Keratinocyte (primary cell): ENCODE measurements at regions not wholly inside any gene's neighbourhood (a gene's known extent, or its start where the extent isn't known, plus 50 kb on each side); places are given as distances from the start of the nearest gene placed in this dataset.

Experiments
- DNase-seq: peaks from one replicate; pipeline ENCODE4 v3.0.0-alpha.2; 2011; ENCODE audit warnings: low read depth, missing footprints, low spot score
- FAIRE-seq: peaks from 2 replicates; lab custom pipeline; 2011; peaks lifted over from hg19 to GRCh38; lab: Jason Lieb, UNC
- H2AFZ ChIP-seq: 2 replicates; pipeline ENCODE4 v1.6.0; 2012; ENCODE audit warnings: low read length, control low read depth, inconsistent platforms; ENCODE audit not compliant: control insufficient read depth
- H3K27ac ChIP-seq: 2 replicates; pipeline ENCODE4 v1.5.1; 2011; ENCODE audit warnings: low read length; ENCODE audit not compliant: control insufficient read depth, insufficient read depth
- H3K27me3 ChIP-seq: 3 replicates; pipeline ENCODE4 v1.6.0; 2011; ENCODE audit warnings: low read length; ENCODE audit not compliant: control insufficient read depth, insufficient read depth; ENCODE audit errors: extremely low read depth
- H3K36me3 ChIP-seq, 2 experiments: 2 replicates in 1 of 2; 3 replicates in 1 of 2; pipeline ENCODE4 v1.5.1; 2011; ENCODE audit warnings: low read length in 2 of 2, mild to moderate bottlenecking in 1 of 2; ENCODE audit not compliant: control insufficient read depth in 2 of 2, insufficient read depth in 2 of 2; ENCODE audit errors: extremely low read depth in 1 of 2
- H3K4me1 ChIP-seq: 3 replicates; pipeline ENCODE4 v1.5.1; 2011; ENCODE audit warnings: low read length; ENCODE audit not compliant: control insufficient read depth, insufficient read depth; ENCODE audit errors: extremely low read depth
- H3K4me2 ChIP-seq: 3 replicates; pipeline ENCODE4 v1.6.0; 2011; ENCODE audit warnings: low read depth, low read length; ENCODE audit not compliant: control insufficient read depth, insufficient read depth; ENCODE audit errors: extremely low read depth
- H3K4me3 ChIP-seq, 3 experiments: fragments of 200-600 bp in 1 of 3; sonication (generic) in 1 of 3; 2 replicates in 2 of 3; 3 replicates in 1 of 3; pipeline ENCODE4 v1.5.1; 2011 to 2016; ENCODE audit warnings: low read length in 3 of 3, mild to moderate bottlenecking in 3 of 3, control low read depth in 2 of 3, inconsistent platforms in 1 of 3, low read depth in 1 of 3, mixed read lengths in 1 of 3, mixed run types in 1 of 3, moderate library complexity in 1 of 3; ENCODE audit not compliant: control insufficient read depth in 2 of 3, insufficient read depth in 2 of 3; ENCODE audit errors: extremely low read depth in 1 of 3
- H3K79me2 ChIP-seq: 2 replicates; pipeline ENCODE4 v1.6.0; 2012; ENCODE audit warnings: low read length; ENCODE audit not compliant: control insufficient read depth, insufficient read depth
- H3K9ac ChIP-seq: 3 replicates; pipeline ENCODE4 v1.6.0; 2011; ENCODE audit warnings: low read length; ENCODE audit not compliant: control insufficient read depth, insufficient read depth; ENCODE audit errors: extremely low read depth
- H3K9me1 ChIP-seq: 3 replicates; pipeline ENCODE4 v1.6.0; 2011; ENCODE audit warnings: low read length; ENCODE audit not compliant: control insufficient read depth, insufficient read depth; ENCODE audit errors: extremely low read depth
- H3K9me3 ChIP-seq: 2 replicates; pipeline ENCODE4 v1.5.1; 2012; ENCODE audit warnings: low read depth, low read length; ENCODE audit not compliant: control insufficient read depth
- H4K20me1 ChIP-seq: 3 replicates; pipeline ENCODE4 v1.6.0; 2011; ENCODE audit warnings: low read length; ENCODE audit not compliant: control insufficient read depth, insufficient read depth; ENCODE audit errors: extremely low read depth
- EZH2 ChIP-seq: IDR thresholded peaks from one replicate; pipeline ENCODE4 v1.6.1; 2012; ENCODE audit warnings: inconsistent platforms, mild to moderate bottlenecking, low read length, moderate library complexity
- dilution Hi-C: fragments of 300-500 bp; cut with MboI; formaldehyde crosslinking; loops from one replicate; pipeline ENCODE4 v1.7.0; 2020; ENCODE audit warnings: low sequenced_read_pairs; ENCODE audit not compliant: extremely low pct_ligation_motif_present
- TF ChIP-seq, protein P1 (sequence below), 3 experiments: IDR thresholded peaks in 1 of 3; conservative IDR thresholded peaks in 1 of 3; optimal IDR thresholded peaks in 1 of 3; 2 replicates in 2 of 3; 3 replicates in 1 of 3; pipeline versions ENCODE3 to v1.5.1; 2011; ENCODE audit warnings: low read length in 3 of 3, mild to moderate bottlenecking in 3 of 3, moderate library complexity in 2 of 3, control low read depth in 1 of 3, inconsistent platforms in 1 of 3; ENCODE audit not compliant: insufficient read depth in 2 of 3; ENCODE audit errors: extremely low read depth in 1 of 3

DNA sequence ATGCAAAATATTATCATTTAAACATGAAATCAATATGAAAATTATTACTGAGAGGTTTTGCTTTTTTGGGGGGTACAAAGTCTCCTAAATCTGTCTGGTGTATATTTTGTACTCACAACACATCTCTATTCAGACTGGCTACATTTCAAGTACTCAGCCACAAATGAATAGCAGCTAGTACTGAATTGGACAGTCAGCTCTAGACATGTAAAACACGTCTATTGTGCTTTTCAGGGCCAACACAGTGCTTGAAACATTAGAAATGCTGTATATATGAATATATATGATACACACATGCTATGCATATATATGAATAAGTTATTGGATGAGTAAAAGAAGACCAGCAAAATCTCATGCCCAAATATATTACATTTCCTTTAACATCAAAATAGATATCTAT, 103.8 kb upstream of the CFAP20DC start:
- dilution Hi-C loops, result no loop called here
- FAIRE-seq (no peak), DNase-seq (no peak)
- no peaks in the 10 kb centered on the region for H3K27me3 ChIP-seq
- H3K27ac ChIP-seq, result no peak overlapping the region
- TF ChIP-seq, protein P1, sequence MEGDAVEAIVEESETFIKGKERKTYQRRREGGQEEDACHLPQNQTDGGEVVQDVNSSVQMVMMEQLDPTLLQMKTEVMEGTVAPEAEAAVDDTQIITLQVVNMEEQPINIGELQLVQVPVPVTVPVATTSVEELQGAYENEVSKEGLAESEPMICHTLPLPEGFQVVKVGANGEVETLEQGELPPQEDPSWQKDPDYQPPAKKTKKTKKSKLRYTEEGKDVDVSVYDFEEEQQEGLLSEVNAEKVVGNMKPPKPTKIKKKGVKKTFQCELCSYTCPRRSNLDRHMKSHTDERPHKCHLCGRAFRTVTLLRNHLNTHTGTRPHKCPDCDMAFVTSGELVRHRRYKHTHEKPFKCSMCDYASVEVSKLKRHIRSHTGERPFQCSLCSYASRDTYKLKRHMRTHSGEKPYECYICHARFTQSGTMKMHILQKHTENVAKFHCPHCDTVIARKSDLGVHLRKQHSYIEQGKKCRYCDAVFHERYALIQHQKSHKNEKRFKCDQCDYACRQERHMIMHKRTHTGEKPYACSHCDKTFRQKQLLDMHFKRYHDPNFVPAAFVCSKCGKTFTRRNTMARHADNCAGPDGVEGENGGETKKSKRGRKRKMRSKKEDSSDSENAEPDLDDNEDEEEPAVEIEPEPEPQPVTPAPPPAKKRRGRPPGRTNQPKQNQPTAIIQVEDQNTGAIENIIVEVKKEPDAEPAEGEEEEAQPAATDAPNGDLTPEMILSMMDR (optimal IDR thresholded peaks at IDR 0.05 in 1 of 3, IDR thresholded peaks at IDR 0.05 in 1 of 3, conservative IDR thresholded peaks at IDR 0.05 in 1 of 3; ENCODE audit: extremely low read depth in 1 of 3, insufficient read depth in 2 of 3, low read length in 3 of 3), result no peak
- TF ChIP-seq EZH2, result no peak
- H3K9me1 ChIP-seq, result no peaks in the 10 kb centered on the region
- H3K79me2 ChIP-seq, result no peaks in the 10 kb centered on the region
- H2AFZ ChIP-seq, result no peak overlapping the region
- H3K4me3 ChIP-seq, result no peak overlapping the region
- no peaks in the 10 kb centered on the region for H3K36me3 ChIP-seq
- no peak overlapping the region for H3K9ac ChIP-seq
- no peaks in the 10 kb centered on the region for H3K4me1 ChIP-seq
- no peak overlapping the region for H3K4me2 ChIP-seq
- no peaks in the 10 kb centered on the region for H3K9me3 ChIP-seq
- H4K20me1 ChIP-seq, result no peaks in the 10 kb centered on the region

DNA sequence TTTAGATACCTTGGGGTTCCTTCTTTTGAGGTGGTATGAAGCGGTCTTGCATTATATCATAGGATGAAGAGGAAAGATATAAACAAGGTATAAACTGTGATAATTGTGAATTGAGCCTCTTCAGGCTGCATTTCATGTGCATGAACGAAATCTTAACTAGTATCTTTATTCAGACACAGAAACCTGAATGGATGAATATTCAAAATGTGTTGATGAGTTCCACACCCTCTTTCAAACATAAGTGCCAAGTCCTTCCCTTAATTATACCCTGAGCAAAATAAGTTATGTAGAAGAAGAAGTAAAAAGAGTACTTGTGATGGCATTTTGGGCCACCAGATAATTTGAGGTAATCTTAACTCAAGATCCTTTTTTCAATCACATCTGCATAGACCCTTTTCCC, 103.1 kb upstream of the CFAP20DC start:
- no peaks in the 10 kb centered on the region for H4K20me1 ChIP-seq
- no peak overlapping the region for H3K4me2 ChIP-seq
- no peak overlapping the region for H2AFZ ChIP-seq
- no peaks in the 10 kb centered on the region for H3K9me3 ChIP-seq
- no peak overlapping the region for H3K27ac ChIP-seq
- DNase-seq, result no peak
- no peaks in the 10 kb centered on the region for H3K27me3 ChIP-seq
- TF ChIP-seq, protein P1 (optimal IDR thresholded peaks at IDR 0.05 in 1 of 3, IDR thresholded peaks at IDR 0.05 in 1 of 3, conservative IDR thresholded peaks at IDR 0.05 in 1 of 3; ENCODE audit: extremely low read depth in 1 of 3, insufficient read depth in 2 of 3, low read length in 3 of 3), result no peak
- TF ChIP-seq EZH2, result no peak
- no peak overlapping the region for H3K9ac ChIP-seq
- H3K9me1 ChIP-seq, result no peaks in the 10 kb centered on the region
- no peaks in the 10 kb centered on the region for H3K79me2 ChIP-seq
- FAIRE-seq, result no peak
- no peaks in the 10 kb centered on the region for H3K4me1 ChIP-seq
- no peaks in the 10 kb centered on the region for H3K36me3 ChIP-seq
- dilution Hi-C loops, result no loop called here
- H3K4me3 ChIP-seq, result no peak overlapping the region
